GM18502 (cell line): ENCODE measurements at regions not wholly inside any gene's neighbourhood (a gene's known extent, or its start where the extent isn't known, plus 50 kb on each side); places are given as distances from the start of the nearest gene placed in this dataset.

Source experiments
- ATAC-seq: cut with Tn5 transposase; IDR thresholded peaks from one replicate; pipeline ENCODE4 v1.9.1; 2021; ENCODE audit warnings: mild to moderate bottlenecking; ENCODE audit not compliant: unreplicated experiment, poor library complexity

GRCh38 chr3:30199855-30200254 lies 406.5 kb upstream of the TGFBR2 start:
- ATAC-seq, result no peak

- ATAC-seq, result no peak
These were observed 404.7 kb upstream of the TGFBR2 start for GRCh38 chr3:30201715-30202114.

GRCh38 chr3:30203301-30203700 lies 403.1 kb upstream of the TGFBR2 start:
- ATAC-seq, result no peak

- no peak for ATAC-seq
These were observed 402.3 kb upstream of the TGFBR2 start for GRCh38 chr3:30204126-30204525.

DNA sequence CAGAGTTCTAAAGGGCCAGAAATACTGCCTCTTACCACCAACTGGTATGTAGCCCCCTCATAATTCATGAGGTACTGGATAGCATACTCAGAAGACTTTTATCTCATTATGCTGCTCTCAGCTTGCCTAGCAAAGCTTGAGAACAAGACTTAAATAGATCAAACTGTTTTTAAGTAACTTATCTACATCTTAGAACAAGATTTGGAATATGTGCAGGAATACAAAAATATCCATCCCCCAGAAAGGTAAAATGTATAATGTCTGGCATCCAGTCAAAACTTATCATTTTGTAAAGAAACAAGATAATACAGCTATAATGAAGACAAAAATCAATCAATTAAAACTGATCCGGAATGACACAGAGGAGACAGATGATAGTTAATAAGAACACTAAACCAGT lies 400.4 kb upstream of the TGFBR2 start:
- no peak for ATAC-seq

DNA sequence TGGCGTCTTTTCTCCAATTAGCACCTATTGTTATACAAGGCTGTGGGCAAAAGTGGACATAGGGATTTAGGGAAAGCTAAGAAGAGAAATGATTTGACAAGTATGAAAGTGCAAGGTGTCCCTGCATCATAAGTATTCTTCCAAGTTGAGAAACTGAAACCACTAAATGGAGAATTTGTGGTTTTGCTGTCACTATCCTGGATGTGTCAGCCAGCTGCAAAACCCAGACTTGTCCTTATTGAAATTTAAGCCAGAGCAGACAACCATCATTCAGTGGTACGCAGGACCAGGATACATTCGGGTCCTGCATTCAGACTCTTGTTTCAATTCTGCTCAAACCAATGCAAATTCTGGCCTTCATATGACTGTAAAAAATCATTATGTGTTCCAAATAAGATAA lies 384.8 kb upstream of the TGFBR2 start:
- no peak for ATAC-seq

- no peak for ATAC-seq
These were observed 384.0 kb upstream of the TGFBR2 start for GRCh38 chr3:30222441-30222840.

- ATAC-seq, result no peak
These were observed 381.4 kb upstream of the TGFBR2 start for GRCh38 chr3:30225021-30225420.

DNA sequence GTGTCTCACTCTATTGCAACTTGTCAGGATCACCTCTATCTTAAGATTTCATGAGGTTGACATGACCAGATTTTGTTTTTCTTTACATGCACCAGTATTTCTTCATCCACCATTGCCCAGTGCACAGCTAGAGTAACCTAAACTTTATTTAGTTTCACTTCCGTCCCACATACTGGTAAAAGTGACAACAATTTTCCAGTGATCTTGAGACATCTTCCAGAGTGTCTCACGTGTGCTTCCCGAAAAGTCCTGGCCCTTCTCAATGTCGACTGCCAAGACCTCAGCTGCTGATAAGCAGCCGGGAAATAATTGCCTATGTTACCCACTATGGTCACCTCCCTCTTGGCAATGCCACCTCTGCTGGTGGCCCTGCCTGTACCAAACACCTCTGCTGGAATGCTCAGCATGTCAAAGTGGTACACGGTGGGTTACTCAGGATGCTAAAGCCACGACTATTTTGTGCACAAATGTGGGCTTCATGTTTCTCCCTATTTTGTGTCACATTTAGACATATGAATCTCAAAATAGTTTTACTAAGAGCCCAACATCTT lies 379.7 kb upstream of the TGFBR2 start:
- ATAC-seq, result no peak

GRCh38 chr3:30227571-30228301 lies 378.7 kb upstream of the TGFBR2 start:
- no peak for ATAC-seq

DNA sequence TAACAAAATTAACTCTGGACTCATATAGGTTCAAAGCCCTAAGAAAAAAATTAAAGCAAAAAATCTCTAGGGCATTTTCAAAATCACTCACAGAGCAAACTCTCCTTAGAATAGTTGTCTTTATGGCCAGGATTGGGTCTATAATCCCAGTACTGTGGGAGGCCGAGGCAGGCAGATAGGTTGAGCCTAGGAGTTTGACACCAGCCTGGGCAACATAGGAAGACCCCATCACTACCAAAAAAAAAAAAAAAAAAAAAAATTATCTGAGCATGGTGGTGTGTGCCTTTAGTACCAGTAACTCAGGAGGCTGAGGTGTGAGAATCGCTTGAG lies 378.1 kb upstream of the TGFBR2 start:
- no peak for ATAC-seq

DNA sequence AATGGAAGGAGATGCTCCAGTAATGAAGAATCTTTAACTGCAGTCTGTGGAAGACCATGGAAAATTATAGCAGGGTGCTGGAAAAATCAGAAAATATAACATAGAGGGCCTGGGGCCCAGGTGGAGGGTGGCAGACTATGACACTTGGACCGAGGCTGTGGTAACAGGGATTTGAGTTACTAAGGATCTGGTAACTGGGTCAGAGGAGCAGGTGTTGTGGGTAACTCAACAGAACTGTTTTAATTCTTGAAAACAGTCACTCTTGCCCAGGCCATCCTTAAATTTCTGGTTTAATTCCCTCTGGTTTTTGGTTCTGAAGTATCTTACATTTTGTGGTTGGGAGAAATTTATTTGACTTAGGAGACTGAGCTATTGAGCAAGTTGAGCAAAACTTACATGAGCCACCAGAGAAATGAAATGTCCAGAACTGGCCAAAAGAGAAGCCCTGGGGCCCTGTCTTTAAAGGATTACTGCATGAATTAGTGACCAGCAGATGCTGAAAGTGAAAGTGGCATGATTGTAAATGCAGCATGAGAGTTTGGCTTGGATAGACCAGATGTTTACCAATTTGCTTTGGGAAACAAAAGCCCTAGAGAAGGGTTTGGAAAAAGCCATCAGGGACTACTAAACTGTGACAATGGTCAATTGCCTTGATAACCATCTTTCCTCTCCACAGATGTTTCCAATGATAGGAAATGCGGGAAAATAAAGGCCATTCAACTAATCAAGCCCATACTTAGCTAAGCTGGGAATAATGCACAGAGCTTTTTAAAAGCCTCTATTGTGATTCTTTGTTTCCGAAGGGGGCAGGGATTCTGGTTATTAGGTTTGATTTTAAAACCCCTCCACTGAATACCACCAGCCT lies 374.9 kb upstream of the TGFBR2 start:
- no peak for ATAC-seq

GRCh38 chr3:30232142-30232541 lies 374.3 kb upstream of the TGFBR2 start:
- no peak for ATAC-seq

DNA sequence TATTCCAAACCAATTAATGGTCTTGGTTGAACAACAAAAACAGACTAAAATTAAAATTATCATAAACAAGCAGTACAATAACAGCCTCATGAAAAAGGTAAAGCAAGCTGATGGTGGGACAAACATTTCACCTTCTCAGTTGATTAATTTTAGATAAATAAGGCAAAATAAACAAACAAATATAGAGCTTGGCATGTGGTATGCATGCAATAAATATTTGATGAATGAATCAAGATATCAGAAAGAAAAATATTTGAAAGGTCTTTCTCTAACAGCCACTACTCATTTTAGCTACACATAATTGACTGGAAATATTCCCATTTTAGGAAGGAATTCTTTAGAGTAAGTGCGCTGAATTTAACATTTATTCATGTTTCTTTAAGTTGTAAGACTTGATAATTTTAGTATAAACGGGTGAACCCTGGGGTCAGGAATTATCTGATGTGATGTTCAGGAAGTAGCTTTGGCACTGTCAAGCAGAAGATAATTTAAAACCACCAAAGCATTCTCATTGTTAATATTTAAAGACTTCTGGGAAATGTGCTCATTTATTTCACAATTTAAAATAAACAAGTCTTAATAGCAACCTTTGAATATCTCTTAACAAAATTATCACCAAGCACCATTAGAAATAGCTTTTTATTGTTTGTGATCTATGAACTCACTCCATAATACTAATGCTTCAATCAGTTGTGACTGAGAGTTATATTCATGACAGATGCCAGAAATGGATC lies 372.3 kb upstream of the TGFBR2 start:
- ATAC-seq, result no peak

DNA sequence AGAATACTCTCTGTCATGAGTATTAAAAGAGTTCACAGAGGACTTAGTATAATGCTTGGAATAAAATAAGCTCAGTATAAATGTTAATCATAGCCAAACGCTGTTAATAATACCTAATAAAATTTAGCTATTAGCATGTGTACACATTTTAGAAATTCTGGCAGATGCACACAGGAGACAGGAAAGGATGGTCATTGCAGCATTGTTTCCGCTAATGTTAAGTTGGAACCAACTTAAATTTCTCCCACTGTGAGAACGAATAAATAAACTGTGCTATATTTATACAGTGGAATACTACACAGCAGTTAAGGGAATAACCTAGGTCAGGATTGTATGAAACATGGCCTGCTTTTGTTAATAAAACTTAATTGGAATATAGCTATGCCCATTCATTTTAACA lies 370.4 kb upstream of the TGFBR2 start:
- no peak for ATAC-seq

GRCh38 chr3:30241721-30242120 lies 364.7 kb upstream of the TGFBR2 start:
- ATAC-seq, result no peak

DNA sequence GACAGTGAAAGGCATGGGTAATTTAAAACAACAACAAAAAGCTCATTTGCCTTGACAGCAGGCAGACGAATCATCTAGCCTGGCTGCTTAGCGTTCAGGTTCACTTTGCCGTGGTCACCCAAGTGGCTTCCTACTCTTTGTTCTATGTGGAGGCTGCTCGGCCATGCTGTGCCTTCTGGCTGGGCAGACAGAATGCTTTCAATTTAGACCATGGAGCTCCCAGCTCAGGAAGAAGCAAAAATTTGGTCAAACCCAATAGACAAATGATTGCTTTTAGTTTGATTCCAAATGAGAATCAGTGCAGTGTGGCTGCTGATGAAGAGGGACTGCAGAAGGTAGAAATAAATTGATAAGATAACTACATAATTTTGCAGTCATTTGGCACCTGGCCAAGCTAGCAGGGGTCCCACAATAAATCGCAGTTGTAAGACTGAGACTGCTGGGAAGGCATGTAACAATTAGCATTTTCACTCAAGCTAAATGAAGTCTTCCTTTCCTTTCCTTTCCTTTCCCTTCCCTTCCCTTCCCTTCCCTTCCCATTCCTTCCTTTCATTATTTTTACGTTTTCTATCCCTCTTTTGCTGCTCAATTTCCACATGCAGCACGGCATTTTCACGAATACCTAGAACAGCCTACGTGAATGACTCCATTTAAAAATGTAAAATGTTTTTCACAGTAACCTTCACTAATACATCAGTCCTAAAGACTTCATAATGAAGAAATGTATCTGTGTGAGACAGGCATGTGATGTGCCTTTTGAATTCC lies 360.4 kb upstream of the TGFBR2 start:
- ATAC-seq, result no peak

DNA sequence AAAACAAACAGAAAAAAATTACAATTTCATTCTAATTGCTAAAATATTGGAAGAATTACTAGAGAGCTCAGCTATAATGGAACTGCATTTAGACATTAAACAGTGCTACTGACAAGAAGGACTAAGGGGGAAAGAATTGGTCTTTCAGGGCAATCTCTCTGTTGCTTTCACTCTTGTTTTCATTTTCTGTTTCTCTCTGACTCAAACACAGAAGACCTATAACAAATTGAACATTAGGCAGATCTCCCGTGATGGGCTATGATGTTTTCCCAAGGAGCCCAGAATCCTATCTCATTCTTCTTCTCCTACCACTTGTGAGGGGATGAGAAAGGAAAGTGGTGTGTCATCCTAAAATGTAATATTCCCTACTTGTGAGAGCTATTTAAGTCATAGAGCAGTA lies 358.0 kb upstream of the TGFBR2 start:
- ATAC-seq, result peak; percentile 92

DNA sequence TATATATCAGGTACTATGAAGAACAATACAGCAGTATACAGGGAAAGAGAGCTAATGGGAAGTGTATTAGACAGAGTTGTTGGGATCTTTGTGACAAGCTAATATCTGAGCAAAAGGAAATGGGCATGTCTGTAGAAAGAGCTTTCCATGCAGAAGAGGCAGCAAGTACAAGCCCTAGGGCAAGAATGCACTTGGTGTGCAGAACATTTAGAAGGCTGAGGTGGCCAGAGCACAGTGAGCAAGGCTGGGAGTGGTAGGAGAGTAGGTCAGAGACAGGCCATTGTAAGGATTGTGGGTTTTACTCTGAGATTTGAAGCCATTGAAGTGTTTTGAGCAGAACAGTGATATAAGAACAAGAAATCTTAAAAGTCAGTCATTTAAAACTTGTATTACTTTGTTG lies 353.9 kb upstream of the TGFBR2 start:
- no peak for ATAC-seq

DNA sequence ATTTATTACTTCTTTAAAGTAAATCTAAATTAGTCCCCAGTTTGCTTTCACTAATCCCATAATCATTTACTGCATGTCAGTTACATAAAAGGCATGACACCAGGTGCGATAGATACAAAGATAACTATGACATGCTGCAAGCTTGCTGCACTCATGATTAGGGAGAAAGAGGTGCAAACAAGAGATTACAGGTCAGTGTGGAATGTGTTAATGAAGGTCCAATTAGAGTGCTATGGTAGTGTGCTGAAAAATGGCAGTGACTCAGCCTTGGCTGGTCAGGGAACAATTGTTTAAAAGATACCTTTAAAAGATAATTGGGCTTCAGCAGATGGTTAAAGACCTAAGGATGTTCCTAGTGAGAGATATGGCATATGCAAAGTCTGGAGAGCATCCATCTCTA lies 352.6 kb upstream of the TGFBR2 start:
- no peak for ATAC-seq
